Activated naive CD8-positive, alpha-beta T cell treated with anti-CD3 and anti-CD28 coated beads, Interleukin-2, amount 50 U/mL, for 24 hours (primary cell): ENCODE measurements at regions not wholly inside any gene's neighbourhood (a gene's known extent, or its start where the extent isn't known, plus 50 kb on each side); places are given as distances from the start of the nearest gene placed in this dataset.

Source experiments
- ATAC-seq: fragments of 150-1000 bp; cut with Tn5 transposase; one replicate; pipeline ENCODE4 v1.10.0; 2021
- DNase-seq: peaks from one replicate; pipeline ENCODE4 v3.0.0; 2021
- H3K27ac Mint-ChIP-seq: one replicate; pipeline ENCODE4 v1.8.0; 2021; ENCODE audit warnings: mild to moderate bottlenecking, mixed read lengths
- H3K27me3 Mint-ChIP-seq: one replicate; pipeline ENCODE4 v1.8.0; 2021; ENCODE audit warnings: mixed read lengths
- H3K36me3 Mint-ChIP-seq: one replicate; pipeline ENCODE4 v1.8.0; 2021; ENCODE audit warnings: low read depth, mixed read lengths
- H3K4me1 Mint-ChIP-seq: one replicate; pipeline ENCODE4 v1.8.0; 2021; ENCODE audit warnings: mixed read lengths
- H3K4me3 Mint-ChIP-seq: one replicate; pipeline ENCODE4 v1.8.0; 2021; ENCODE audit warnings: mild to moderate bottlenecking, moderate library complexity, mixed read lengths
- H3K9me3 Mint-ChIP-seq: one replicate; pipeline ENCODE4 v1.8.0; 2021; ENCODE audit warnings: mixed read lengths

DNA sequence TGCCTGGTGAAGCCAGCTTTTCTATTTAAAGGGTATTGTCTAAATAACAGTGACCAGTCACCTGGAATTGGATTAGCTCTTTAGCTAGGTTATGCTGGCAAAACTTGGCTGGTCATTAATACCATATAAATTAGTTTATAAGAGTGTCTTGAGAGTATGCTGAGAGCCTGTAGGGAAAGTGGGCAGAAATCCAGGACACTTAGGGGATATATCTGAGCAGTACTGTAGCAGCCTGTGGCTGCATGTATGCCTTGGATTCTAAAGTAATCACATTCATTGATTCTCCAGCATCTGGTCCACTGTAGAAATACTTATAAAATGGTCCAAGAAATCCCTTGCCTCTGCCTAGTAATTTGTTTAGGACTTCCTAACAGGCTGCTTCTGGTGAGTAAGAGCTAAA is 288.9 kb upstream of the DMAC1 start:
- no peak overlapping the region for H3K27ac Mint-ChIP-seq
- H3K4me1 Mint-ChIP-seq, result no peaks in the 10 kb centered on the region
- DNase-seq, result no peak
- H3K9me3 Mint-ChIP-seq, result no peaks in the 10 kb centered on the region
- H3K4me3 Mint-ChIP-seq, result no peak overlapping the region
- no peak for ATAC-seq
- H3K36me3 Mint-ChIP-seq, result no peaks in the 10 kb centered on the region
- H3K27me3 Mint-ChIP-seq, result peaks cover 1% of the 10 kb centered on the region

DNA sequence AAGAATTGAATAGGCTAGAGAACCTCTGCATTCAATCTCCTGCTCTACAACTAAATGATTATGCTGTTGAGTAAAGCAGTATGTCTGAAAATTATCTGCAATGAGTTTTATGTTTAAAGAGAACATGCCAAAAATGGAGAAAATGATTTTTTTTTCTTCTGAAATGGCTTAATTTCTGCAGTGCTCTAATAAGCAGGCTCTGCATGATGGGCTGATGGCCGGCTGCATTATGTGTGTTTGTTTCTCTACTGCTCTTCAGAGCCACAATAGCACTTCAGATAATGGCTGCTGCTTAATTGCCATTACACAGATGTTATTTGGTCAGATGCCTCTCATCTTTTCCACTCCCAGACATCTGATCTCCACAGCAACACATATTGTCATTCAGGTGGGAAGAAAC is 286.4 kb upstream of the DMAC1 start:
- peaks cover 1% of the 10 kb centered on the region for H3K9me3 Mint-ChIP-seq
- ATAC-seq (no peak), DNase-seq (no peak)

DNA sequence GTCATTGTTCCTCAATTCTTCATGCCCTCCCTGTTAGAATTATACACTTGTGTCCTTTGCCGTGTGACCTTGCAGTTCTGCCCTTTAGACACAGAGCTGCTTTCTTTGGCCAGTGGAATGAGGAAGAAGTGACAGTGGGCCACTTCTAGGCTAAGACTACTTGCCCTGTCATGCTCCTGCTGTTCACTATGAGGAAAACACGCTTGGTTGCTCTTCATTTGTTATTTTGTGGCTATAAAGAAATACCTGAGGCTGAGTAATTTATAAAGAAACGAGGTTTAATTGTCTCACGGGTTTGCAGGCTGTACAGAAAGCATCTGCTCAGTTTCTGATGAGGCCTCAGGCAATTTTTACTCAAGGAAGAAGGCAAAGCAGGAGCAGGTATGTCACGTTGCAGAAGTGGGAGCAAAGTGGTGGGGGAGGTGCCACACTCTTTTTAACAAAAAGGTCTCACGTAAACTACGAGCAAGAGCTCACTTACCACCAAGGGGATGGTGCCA is 279.1 kb upstream of the DMAC1 start:
- Mint-ChIP-seq H3K9me3 (peaks cover 13% of the 10 kb centered on the region), H3K36me3 (no peaks in the 10 kb centered on the region), H3K27ac (no peak overlapping the region), H3K4me1 (no peaks in the 10 kb centered on the region), H3K27me3 (no peaks in the 10 kb centered on the region), H3K4me3 (no peak overlapping the region)
- ATAC-seq, result no peak
- DNase-seq, result no peak

More for the DNA sequence above, 286.4 kb upstream of the DMAC1 start:
- Mint-ChIP-seq H3K27me3 (peaks cover 1% of the 10 kb centered on the region), H3K27ac (no peak overlapping the region), H3K36me3 (no peaks in the 10 kb centered on the region), H3K4me1 (no peaks in the 10 kb centered on the region), H3K4me3 (no peak overlapping the region)

DNA sequence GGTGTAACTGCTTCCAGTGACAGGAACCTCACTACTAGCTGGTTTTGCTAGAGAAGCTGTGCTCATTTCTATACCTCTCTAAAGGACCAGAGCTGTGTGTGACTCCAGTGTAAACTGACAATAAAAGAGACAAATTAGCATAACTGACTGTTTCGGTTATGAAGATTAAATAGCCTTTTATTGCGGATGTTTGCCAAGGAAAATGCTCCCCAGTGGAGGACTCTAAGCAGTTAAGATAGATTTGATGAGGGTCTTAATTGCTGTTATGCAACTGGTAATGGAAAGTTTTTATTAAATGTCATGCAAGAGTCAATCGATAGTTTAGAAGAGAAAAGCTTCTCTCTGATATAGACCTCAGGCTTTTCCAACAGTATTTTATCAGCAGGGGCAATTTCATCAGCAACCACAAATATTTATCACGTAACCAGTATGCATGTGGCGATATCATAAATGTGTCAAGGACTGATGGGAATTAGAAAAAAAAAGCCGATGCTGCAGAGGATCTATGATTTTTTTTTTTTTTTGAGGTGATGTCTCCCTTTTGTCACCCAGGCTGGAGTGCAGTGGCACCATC is 275.2 kb upstream of the DMAC1 start:
- H3K36me3 Mint-ChIP-seq, result no peaks in the 10 kb centered on the region
- ATAC-seq (no peak), DNase-seq (no peak)
- no peak overlapping the region for H3K4me3 Mint-ChIP-seq
- H3K9me3 Mint-ChIP-seq, result peaks cover 4% of the 10 kb centered on the region
- no peaks in the 10 kb centered on the region for H3K4me1 Mint-ChIP-seq
- no peak overlapping the region for H3K27ac Mint-ChIP-seq
- H3K27me3 Mint-ChIP-seq, result no peaks in the 10 kb centered on the region

DNA sequence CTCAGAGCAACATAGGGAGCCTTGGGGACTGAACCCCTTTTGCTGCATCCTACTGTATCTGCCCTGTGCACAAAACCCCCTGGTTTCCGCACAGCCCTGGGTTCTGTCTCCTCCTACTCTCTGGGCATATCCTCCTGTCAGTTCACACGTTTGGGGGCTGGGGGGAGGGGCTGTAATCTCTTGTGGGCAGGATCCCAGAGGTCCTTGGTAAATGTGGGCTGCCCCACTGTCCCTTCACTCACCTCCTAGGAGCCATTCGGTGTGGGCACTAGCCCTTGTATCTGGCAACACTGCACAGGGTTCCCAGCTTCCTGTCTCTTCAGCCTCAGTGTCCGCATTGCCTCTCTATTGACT is 271.8 kb upstream of the DMAC1 start:
- peaks cover 4% of the 10 kb centered on the region for H3K9me3 Mint-ChIP-seq
- no peak overlapping the region for H3K4me3 Mint-ChIP-seq
- H3K4me1 Mint-ChIP-seq, result no peaks in the 10 kb centered on the region
- no peaks in the 10 kb centered on the region for H3K36me3 Mint-ChIP-seq
- ATAC-seq (no peak), DNase-seq (no peak)
- H3K27ac Mint-ChIP-seq, result no peak overlapping the region
- H3K27me3 Mint-ChIP-seq, result no peaks in the 10 kb centered on the region

DNA sequence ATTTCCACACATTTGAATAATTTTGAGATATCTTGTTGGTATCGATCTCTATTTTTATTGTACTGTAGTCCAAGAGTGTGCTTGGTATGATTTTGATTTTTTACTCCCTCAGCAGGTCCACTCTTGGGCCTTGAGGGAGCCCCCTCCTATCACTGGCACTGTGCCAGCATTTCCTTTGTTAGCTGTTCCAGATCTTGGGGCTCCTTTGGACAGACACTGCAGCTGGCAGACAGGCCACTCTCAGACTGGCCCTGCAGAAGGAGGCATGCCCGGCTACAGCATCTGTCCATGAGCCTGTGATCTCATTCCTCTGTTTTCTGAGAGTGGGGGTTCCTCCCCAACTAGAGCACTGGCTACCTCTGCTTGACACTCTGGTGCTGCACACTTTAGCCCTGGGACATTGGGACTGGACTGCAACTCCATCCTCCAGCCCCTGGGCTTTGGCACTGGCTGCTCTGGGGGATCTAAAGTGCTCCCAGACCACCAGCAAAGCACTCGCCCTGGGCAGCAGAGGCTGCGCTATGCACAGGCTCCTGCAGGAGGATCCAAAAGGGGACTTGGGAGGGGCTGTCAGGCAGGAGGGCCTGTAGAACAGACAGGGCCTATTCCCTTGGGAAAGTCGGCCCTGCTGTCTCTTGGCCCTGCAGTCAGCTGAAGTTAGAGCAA is 271.3 kb upstream of the DMAC1 start:
- no peak for ATAC-seq
- H3K27me3 Mint-ChIP-seq, result no peaks in the 10 kb centered on the region

DNA sequence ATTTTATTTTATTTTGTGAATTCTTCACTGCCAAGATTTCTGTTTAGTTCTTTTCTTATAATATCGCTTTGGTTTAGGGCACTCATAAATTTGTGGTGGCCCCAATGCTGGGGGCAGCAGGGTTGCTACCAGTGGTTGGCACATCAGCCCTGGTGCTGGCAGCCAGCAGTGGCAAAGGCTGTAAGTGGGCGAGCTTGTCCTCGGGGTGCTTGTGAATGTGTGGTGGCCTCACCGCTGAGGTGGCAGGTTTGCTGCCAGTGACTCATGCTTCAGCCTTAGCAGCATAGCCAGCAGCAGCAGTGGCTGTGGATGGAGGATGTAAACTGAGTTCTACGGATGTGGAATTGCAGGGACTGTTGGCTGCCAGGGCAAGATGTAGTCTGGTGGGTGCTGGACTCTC is 262.9 kb upstream of the DMAC1 start:
- H3K36me3 Mint-ChIP-seq, result peaks cover 4% of the 10 kb centered on the region
- H3K4me3 Mint-ChIP-seq, result no peak overlapping the region
- ATAC-seq (no peak), DNase-seq (no peak)
- peaks cover 11% of the 10 kb centered on the region for H3K9me3 Mint-ChIP-seq
- H3K4me1 Mint-ChIP-seq, result peaks cover 4% of the 10 kb centered on the region
- H3K27ac Mint-ChIP-seq, result no peak overlapping the region
- no peaks in the 10 kb centered on the region for H3K27me3 Mint-ChIP-seq

More for the DNA sequence above, 271.3 kb upstream of the DMAC1 start:
- Mint-ChIP-seq H3K36me3 (no peaks in the 10 kb centered on the region), H3K9me3 (peaks cover 4% of the 10 kb centered on the region), H3K4me1 (no peaks in the 10 kb centered on the region), H3K4me3 (no peak overlapping the region), H3K27ac (no peak overlapping the region)
- no peak for DNase-seq

DNA sequence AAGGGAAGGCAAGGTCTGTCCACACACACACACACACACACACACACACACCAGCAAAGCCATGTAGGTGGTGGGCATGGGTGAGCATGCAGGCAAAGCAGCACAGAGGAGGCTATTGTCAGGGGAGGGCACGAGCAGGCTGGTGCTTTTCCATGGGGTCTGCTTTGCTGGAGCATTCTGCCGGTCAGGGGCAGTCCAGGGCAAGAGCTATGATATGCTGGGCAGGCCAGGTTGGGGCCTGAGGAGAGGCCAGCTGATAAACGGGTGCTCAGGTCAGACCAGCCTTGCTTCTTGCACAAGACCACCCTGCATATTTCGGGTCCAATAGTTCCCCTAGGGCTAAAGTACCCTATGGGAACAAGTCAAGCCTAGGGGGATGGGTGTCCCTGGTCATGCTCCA is 253.9 kb upstream of the DMAC1 start:
- no peak overlapping the region for H3K27ac Mint-ChIP-seq
- H3K4me1 Mint-ChIP-seq, result no peaks in the 10 kb centered on the region
- H3K36me3 Mint-ChIP-seq, result no peaks in the 10 kb centered on the region
- DNase-seq (no peak), ATAC-seq (no peak)
- peaks cover 24% of the 10 kb centered on the region for H3K9me3 Mint-ChIP-seq
- no peaks in the 10 kb centered on the region for H3K27me3 Mint-ChIP-seq
- H3K4me3 Mint-ChIP-seq, result no peak overlapping the region

DNA sequence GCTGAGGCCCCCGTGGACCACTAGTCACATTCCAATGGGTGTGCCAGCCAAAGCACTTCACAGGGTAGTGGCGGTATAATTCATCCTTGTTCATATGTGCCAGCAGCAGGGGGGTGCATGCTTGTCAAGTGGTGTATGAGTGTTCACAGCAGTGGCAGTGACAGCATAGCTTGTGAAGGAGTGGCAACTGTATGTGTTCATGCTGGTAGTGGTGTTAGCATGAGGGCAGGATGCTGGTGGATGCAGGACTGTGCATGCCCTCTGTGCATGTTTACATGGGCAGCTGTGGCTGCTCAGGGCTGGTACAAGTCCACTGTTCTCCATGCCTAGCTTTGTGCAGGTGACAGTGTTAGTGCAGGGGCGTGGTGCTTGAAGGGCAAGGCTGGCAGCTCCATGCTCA is 253.4 kb upstream of the DMAC1 start:
- H3K27me3 Mint-ChIP-seq, result no peaks in the 10 kb centered on the region
- H3K4me1 Mint-ChIP-seq, result no peaks in the 10 kb centered on the region
- H3K27ac Mint-ChIP-seq, result no peak overlapping the region
- no peak for ATAC-seq
- H3K9me3 Mint-ChIP-seq, result peaks cover 25% of the 10 kb centered on the region
- no peak for DNase-seq
- H3K4me3 Mint-ChIP-seq, result no peak overlapping the region
- no peaks in the 10 kb centered on the region for H3K36me3 Mint-ChIP-seq

DNA sequence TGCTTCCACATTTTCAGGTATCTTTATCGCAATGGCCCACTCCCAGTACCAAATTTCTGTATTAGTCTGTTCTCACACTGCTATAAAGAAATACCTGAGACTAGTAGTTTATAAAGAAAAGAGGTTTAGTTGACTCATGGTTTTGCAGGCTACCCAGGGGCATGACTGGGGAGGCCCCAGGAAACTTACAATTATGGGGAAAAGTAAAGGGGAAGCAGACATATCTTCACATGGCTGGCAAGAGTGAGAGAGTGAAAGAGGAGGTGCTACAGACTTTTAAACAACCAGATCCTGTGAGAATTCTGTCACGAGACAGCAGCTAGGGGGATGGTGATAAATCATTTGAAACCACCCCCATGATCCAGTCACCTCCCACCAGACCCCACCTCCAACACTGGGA is 238.2 kb upstream of the DMAC1 start:
- peaks cover 6% of the 10 kb centered on the region for H3K4me1 Mint-ChIP-seq
- H3K9me3 Mint-ChIP-seq, result peaks cover 31% of the 10 kb centered on the region
- no peak for ATAC-seq
- H3K4me3 Mint-ChIP-seq, result no peak overlapping the region
- H3K36me3 Mint-ChIP-seq, result peaks cover 10% of the 10 kb centered on the region
- no peaks in the 10 kb centered on the region for H3K27me3 Mint-ChIP-seq
- no peak overlapping the region for H3K27ac Mint-ChIP-seq
- no peak for DNase-seq

DNA sequence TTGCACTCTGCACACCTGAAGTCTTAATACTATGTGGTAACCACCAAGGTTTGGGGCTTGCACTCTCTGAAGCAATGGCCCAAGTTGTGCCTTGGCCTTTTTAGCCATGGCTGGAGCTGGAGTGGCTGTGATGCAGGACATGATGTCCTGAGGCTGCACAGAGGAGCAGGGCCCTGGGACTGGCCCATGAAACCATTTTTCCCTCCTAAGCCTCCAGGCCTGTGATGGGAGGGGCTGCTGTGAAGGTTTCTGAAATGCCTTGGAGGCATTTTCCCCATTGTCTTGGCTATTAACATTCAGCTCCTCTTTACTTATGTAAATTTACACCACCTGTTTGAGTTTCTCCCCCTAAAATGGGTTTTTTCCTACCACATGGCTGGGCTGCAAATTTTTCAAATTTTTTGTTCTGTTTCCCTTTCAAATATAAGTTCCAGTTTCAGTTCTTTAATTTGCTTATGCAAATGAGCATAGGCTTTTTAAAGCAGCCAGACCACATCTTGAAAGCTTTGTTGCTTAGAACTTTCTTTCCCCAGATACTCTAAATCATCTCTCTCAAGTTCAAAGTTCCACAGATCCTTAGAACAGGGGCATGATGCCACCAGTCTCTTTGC is 237.4 kb upstream of the DMAC1 start:
- H3K27me3 Mint-ChIP-seq, result no peaks in the 10 kb centered on the region
- no peak for DNase-seq
- no peak overlapping the region for H3K27ac Mint-ChIP-seq
- H3K36me3 Mint-ChIP-seq, result peaks cover 10% of the 10 kb centered on the region
- no peak overlapping the region for H3K4me3 Mint-ChIP-seq
- H3K9me3 Mint-ChIP-seq, result peaks cover 31% of the 10 kb centered on the region
- ATAC-seq, result no peak
- peaks cover 6% of the 10 kb centered on the region for H3K4me1 Mint-ChIP-seq

DNA sequence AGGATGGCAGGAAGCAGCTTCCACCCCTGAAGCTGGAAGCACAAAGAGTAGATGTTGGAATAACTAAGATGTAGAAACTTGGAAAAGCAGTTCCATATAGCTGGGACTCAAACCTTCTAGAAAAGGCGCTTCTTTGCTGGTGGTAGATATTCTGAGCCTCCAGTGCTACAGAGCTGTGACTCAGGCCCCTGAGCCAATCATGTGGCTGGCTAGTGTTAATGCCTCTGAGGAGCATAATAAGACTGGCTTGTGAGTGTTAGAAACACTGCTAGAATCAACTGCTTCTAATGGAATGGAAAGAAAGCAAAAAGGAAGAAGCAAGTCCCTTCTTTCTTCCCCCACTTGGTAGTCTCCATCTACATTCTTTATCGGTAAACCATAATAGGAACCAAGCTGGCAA is 234.2 kb upstream of the DMAC1 start:
- H3K9me3 Mint-ChIP-seq, result peaks cover 14% of the 10 kb centered on the region
- DNase-seq (no peak), ATAC-seq (no peak)
- no peaks in the 10 kb centered on the region for H3K27me3 Mint-ChIP-seq
- H3K4me3 Mint-ChIP-seq, result no peak overlapping the region
- peaks cover 6% of the 10 kb centered on the region for H3K4me1 Mint-ChIP-seq
- peaks cover 10% of the 10 kb centered on the region for H3K36me3 Mint-ChIP-seq
- no peak overlapping the region for H3K27ac Mint-ChIP-seq

DNA sequence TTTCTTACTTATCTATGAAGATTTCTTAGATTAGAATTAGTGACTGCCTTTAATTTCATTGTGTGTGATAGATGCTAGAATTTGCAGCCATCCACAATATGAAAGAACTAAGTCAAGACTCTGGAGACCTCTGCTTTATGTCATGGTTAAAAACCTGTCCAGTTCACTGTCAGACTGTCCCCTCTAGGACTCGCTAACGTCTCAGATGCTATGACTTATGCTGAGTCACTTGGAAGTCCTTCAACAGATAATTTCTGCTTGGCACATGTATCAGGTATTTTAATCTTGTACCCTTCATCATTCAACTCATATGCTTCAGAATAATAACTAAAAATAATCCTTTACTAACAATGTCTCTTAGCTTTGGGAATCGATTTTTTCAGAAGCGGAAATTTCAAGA is 230.5 kb upstream of the DMAC1 start:
- Mint-ChIP-seq H3K4me1 (no peaks in the 10 kb centered on the region), H3K36me3 (no peaks in the 10 kb centered on the region), H3K4me3 (no peak overlapping the region), H3K27me3 (no peaks in the 10 kb centered on the region), H3K9me3 (no peaks in the 10 kb centered on the region), H3K27ac (no peak overlapping the region)
- no peak for ATAC-seq
- no peak for DNase-seq

DNA sequence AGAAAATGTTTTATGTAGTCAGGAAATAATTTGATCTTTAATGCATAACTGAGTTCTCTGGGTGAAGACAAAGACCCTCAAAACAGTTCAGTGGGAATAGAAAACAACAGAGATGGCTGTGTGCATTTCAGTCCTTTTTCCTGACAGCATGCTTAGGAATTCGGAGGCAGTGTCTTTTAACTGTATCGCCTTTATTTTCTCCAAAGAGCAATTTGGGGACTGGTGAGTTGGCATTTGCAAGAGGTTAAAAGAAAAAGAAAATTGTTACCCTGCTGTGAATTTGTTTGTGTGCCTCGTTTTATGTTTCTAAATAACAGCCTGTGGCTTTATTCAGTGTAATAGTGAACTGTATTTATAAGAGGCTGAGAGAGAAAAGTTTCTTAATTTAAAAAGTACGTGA is 227.8 kb upstream of the DMAC1 start:
- H3K36me3 Mint-ChIP-seq, result no peaks in the 10 kb centered on the region
- DNase-seq (no peak), ATAC-seq (no peak)
- H3K4me1 Mint-ChIP-seq, result no peaks in the 10 kb centered on the region
- H3K27ac Mint-ChIP-seq, result no peak overlapping the region
- H3K27me3 Mint-ChIP-seq, result no peaks in the 10 kb centered on the region
- H3K9me3 Mint-ChIP-seq, result peaks cover 14% of the 10 kb centered on the region
- H3K4me3 Mint-ChIP-seq, result no peak overlapping the region

DNA sequence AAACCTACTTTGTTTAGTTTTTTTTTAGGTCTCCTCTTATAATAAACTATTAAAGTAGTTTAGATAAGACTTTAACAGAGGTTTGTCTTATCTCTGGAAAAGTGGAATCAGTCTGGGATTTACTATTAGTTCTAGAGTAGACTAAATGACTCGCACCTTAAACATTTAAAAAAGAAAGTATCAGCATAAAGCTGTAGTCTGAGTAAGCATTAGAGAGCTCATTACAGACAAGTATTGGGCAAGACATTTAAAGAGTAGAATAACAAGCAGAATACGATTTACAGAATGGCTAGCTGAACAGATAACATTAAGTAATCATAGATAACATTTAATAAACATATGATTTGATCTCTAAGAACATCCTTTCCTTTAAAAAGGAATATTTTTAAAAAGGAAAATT is 226.0 kb upstream of the DMAC1 start:
- Mint-ChIP-seq H3K36me3 (no peaks in the 10 kb centered on the region), H3K27ac (no peak overlapping the region), H3K9me3 (peaks cover 17% of the 10 kb centered on the region), H3K27me3 (no peaks in the 10 kb centered on the region), H3K4me3 (no peak overlapping the region), H3K4me1 (no peaks in the 10 kb centered on the region)
- ATAC-seq (no peak), DNase-seq (no peak)
